ENCODE measurements at regions not wholly inside any gene's neighbourhood (a gene's known extent, or its start where the extent isn't known, plus 50 kb on each side); places are given as distances from the start of the nearest gene placed in this dataset.
"Not testable (repeated sequence)": the region's sequence is repeated elsewhere in the genome, so short reads cannot be mapped to it uniquely, and the experiment has no call there.

DNA sequence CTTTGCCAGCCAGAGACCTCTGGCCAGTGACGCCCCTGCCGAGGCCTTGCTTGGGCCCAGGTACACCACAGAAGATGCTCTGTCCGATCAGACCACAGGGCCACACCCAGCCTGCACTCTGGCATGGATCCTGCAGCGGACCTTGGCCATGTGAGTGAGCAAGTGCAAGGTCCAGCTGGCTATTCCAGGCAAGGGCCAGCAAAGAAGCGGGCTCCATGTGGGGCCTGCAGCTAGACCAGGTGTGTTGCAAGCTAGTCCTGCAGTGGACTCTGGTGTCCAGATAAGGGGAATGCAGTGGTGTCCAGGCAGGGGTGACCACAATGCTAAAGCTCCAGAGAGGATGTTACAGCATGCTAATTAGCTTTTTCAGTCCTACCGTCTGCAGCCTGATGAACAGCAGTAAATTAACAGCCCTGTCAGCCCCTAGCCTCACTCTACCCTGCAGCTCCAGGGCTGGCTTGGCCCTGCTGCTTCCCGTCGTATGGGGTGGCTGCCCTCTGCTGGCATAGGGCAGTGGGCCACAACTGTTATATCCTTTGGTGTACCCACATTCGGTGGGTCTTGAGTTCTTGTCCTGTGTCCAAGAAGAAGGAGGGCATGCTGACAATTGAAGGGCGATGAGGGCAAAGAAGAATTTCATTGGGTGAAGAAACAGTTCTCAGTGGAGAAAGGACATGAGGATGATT lies 284.5 kb upstream of the POU5F2 start:
- no peak for FAIRE-seq

DNA sequence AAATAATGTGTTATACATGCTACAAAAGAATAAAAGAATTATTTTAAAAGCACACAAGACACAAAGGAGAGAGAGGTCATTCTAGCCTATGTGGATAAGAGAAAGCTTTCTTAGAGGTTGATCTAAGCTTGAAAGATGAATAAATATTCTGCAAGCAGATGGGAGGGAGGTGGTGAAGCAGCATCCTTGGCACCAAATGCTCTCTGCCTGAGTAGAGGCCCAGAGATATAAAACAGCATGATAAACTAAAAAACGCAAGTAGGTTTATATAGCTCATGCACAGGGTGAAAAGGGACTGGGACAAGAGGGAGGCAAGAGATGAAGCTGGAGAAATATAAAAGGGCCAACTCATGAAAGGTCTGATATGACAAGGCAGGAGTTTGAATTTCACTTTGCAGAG lies 283.2 kb upstream of the POU5F2 start:
- no peak for FAIRE-seq

DNA sequence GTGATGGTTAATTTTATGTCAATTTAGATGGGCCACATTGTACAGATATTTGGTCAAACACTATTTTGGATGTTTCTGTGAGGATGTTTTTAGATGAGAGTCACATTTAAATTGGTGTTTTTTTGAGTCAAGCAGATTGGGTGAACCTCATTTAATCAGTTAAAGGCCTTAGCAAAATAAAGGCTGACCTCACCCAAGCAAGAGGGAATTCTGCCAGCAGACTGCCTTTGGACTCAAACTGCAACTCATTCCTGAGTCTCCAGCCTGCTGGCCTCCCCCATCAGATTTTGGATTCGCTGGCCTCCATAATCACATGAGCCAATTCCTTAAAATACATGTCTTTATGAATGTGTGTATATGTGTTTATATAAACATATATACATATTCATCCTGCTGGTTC lies 282.7 kb upstream of the POU5F2 start:
- no peak for FAIRE-seq

- FAIRE-seq: no peak
Observed at GRCh38 chr5:94021246-94021645, 279.8 kb upstream of the POU5F2 start.

DNA sequence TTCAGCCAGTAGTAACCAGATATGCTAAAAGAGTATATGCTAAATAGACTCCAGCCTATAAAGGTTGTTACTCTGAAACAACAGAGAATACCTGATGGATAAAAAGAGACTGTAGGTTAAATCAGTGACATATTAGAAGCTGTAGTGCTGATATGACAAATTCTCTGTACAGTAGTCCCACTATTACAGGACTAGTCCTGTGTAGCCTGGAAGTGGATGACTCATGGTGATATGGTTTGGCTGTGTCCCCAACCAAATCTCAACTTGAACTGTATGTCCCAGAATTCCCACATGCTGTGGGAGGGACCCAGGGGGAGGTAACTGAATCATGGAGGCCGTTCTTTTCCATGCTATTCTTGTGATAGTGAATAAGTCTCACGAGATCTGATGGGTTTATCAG lies 276.2 kb upstream of the POU5F2 start:
- FAIRE-seq: no peak

DNA sequence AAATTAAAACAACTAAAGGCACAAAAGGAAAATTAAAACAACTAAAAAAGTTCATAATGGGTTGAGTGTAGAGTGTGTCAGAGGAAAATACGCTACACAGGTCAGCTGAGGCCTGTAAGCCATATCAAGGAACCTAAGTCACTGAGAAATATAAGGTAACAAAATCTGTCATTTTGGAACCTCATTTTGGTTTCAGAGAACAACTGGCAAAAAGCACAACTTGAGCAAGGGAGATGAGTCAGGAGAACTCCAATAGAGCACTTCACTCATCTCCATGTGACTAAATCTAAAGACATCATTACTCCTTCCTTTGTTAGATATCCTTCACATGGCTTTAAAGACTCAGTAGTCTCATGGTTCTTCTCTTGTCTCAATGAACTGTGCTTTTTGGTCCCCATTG lies 269.4 kb upstream of the POU5F2 start:
- no peak for FAIRE-seq

DNA sequence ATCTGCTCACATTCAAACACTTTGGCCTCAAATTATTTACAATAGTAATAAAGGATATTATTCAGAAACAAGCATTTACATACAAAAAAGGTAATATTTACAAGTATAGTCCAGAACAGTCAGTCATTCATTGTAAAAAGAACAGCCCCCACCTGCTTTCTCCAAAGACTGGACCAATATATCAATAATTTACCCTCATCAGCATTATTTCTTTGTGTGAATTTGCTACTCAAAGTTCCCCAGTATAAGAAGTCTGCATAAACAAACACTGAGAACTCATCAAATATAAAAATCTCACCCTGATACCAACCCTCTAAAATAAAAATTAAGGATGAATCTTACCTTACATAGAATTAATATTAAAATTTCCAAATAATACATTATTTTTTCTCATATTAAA lies 267.8 kb upstream of the POU5F2 start:
- no peak for FAIRE-seq

DNA sequence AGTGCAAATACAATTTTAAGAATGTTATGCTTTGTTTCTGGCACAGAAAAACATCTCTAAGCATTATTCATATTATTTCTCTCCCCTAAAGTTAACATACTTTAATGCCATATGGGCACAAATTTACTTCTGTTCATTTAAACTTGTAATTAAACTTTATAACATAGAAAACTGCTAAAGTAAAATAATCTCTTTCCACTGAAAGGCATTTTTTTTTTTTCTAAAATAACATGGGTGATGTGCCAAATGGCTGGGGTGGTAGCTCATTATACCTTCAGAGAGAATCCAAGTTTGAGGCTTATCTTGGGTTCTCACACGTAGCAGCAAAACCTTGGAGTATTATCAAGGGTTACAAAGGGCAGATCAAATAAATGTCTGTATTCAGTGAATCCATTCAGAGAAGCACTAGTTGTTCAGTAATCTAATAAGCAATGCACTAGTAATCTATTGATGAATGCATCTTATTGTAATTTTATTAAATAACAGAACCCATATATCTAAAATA lies 257.6 kb upstream of the POU5F2 start:
- FAIRE-seq: no peak

DNA sequence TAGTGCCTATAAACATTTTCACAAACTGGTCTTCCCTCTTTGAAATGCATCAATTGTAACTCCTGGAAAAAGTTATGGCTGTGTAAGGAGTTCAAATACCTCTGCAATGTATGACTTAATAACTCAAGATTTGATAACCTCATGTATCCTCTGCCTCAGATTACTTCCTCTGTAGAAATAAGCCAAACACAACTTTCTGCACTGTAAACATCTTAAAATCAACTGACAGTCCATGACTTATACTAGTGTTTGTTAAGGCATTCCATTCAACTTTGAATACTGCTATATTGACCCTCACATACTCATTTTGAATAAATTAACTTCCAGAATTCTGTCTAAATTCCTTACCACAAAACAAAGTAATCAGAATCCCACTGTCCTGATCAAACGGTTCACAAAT lies 256.2 kb upstream of the POU5F2 start:
- no peak for FAIRE-seq

DNA sequence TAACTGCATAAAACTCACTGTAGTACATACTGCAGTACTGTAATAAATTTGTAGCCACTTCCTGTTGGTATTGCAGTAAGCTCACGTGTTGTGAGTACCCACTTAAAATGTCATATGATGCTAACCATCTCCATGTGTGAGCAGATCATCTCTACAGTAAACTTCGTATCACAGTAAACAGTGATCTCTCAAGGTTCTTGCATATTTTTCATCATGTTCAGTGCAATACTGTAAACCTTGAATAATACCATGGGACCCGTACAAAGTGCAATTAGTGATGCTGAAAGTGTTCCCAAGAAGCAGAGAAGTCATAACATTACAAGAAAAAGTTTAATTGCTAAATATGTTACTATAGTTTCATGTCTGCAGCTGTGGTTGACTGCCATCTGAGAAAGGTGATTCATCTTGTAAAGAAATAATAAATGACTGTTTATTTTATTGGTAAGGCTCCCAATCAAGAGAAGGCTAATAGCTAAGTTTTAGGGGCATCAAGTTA lies 253.8 kb upstream of the POU5F2 start:
- FAIRE-seq: no peak

DNA sequence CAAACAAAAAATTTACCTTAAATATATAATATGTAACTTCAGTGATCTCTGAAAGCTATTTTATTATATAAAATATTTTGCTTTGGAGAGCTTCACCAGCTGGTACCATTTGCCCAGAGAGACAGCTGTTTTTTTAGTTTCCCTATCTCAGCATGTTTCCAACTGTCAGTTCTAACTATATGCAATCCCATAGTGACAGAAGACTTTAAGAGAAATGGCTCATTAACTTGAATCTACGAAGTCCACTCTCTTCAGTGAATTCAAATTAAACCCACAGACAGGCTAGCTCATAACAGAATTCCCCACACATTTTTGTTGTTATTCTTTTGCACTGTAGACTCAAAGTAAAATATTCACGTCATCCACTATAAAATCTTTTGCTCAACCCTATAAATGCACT lies 251.8 kb upstream of the POU5F2 start:
- no peak for FAIRE-seq

DNA sequence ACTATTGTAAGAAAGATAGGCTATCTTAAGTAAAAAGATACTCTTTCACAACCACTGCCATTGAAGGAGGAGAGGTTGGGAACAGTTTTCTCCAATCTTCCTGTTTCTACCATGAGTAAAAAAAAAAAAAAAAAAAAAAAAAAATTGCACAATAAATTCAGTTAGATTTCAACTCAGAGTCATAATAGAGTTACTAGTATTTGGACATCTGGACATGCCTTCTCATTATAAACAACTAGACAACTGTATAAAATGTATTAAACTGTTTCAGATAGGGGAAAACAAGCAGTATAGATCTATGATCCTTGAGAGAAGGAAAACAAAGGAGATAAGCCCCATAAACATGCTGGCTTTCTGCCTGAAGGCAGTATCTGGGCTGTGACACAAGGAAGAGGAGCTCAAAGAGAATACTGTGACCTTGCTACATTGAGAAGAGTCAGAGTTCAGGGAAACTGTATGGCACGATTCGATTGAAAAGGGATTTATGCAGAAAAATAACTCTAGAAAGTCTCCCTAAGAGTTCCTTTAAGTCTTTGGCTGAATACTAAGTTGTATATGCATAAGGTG lies 249.2 kb upstream of the POU5F2 start:
- FAIRE-seq: no peak

GRCh38 chr5:93985940-93986570 lies 244.7 kb upstream of the POU5F2 start:
- not testable (repeated sequence) for FAIRE-seq

GRCh38 chr5:93978222-93978621 lies 236.8 kb upstream of the POU5F2 start:
- FAIRE-seq: no peak

GRCh38 chr5:93967923-93968322 lies 226.5 kb upstream of the POU5F2 start:
- FAIRE-seq: no peak

- no peak for FAIRE-seq
Observed at GRCh38 chr5:93964421-93964820, 223.0 kb upstream of the POU5F2 start.

DNA sequence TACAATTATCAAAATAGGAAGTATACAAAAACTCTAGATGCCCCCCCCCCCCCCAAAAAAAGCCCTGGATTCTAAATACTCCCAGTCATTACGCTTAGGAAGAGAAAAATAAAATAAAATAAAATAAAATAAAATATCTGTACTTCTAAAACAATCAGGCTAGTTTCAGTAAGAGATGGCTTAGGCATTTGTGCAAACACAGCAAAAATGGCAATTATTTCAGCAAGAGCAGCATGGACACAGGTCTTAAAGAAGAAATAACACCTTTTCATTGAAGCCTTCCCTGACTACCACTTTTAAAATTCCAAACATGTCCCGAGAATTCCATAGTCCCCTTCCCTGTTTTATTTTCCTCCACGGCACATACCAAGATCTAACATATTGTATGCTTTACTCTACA lies 218.6 kb upstream of the POU5F2 start:
- no peak for FAIRE-seq

DNA sequence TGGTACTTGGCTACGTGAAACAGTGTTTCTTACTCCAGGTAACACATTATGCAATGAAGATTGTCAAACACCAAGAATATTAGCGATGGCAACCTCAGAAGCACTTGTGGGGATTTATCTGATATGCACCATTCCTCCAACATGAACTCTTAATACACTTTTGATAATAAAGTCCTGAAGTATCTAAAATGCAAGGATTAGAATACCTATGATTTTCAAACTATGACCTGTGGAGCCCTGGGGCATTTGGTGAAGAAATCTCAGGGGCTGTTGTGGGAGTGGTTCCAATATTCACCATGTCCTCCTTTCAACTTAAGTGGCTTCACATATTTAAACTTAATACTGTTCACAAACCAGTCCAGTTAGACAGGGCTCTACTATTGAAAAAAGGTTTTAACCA lies 214.6 kb upstream of the POU5F2 start:
- FAIRE-seq: no peak

GRCh38 chr5:93954421-93955069 lies 213.1 kb upstream of the POU5F2 start:
- no peak for FAIRE-seq

- no peak for FAIRE-seq
Observed at GRCh38 chr5:93953442-93953841, 212.0 kb upstream of the POU5F2 start.

- no peak for FAIRE-seq
Observed at GRCh38 chr5:93941897-93942296, 200.5 kb upstream of the POU5F2 start.

DNA sequence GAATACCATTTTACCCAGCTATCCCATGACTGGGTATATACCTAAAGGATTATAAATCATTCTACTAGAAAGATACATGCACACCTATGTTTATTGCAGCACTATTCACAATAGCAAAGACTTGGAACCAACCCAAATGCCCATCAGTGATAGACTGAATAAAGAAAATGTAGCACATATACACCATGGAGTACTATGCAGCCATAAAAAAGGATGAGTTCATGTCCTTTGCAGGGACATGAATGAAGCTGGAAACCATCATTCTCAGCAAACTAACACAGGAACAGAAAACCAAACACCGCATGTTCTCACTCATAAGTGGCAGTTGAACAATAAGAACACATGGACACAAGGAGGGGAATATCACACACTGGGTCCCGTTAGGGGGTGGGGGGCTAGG lies 191.9 kb upstream of the POU5F2 start:
- not testable (repeated sequence) for FAIRE-seq

- no peak for FAIRE-seq
Observed at GRCh38 chr5:93930098-93930497, 188.7 kb upstream of the POU5F2 start.

DNA sequence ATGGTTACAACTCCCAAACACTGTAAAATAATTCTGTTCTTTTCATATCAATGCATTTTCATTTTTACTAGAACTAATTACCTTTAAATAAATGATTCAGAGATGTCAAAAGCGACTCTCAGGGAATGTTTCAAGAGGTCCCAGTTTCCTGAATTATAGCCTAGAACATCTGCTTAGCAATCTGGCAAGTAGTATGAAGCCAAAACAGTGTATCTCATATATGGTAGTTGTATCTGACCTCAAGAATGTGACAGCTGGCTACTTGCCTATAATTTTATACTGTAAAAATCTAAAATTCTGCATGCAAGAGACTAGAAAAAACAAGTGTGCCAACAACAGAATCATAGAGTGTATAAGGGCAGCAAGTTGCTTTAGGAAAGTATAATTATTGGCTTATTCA lies 187.7 kb upstream of the POU5F2 start:
- no peak for FAIRE-seq
